ENCODE measurements at regions not wholly inside any gene's neighbourhood (a gene's known extent, or its start where the extent isn't known, plus 50 kb on each side); places are given as distances from the start of the nearest gene placed in this dataset.

DNA sequence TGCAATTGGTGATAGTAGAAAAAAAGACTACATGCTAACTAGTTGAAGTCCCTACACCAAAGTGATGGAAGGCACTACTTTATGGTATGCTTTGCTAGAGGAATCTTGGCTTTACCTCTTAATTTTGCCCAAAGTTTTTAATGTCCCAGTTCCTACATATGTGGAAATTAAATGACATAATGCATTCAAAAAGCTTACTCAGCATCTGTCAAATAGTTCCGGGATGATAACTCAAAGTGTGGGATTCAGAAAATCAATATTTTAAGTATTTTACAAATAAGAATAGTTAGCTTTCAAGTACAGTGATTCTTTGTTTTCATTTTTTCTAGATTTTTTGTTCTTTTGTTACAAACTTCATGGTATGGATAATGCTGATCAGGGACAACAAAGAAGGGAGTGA lies 211.6 kb downstream of the PCDH20 start:
- no peaks in the 10 kb centered on the region for H3K4me1 ChIP-seq
- H3K27ac ChIP-seq, result no peak overlapping the region
- H3K9me3 ChIP-seq, result no peaks in the 10 kb centered on the region
- H3K4me3 ChIP-seq, result no peak overlapping the region
- intact Hi-C loops (cut with DNase I), result no loop called here
- TF ChIP-seq POLR2A (IDR thresholded peaks at IDR 0.05), result no peak
- TF ChIP-seq, protein P1, sequence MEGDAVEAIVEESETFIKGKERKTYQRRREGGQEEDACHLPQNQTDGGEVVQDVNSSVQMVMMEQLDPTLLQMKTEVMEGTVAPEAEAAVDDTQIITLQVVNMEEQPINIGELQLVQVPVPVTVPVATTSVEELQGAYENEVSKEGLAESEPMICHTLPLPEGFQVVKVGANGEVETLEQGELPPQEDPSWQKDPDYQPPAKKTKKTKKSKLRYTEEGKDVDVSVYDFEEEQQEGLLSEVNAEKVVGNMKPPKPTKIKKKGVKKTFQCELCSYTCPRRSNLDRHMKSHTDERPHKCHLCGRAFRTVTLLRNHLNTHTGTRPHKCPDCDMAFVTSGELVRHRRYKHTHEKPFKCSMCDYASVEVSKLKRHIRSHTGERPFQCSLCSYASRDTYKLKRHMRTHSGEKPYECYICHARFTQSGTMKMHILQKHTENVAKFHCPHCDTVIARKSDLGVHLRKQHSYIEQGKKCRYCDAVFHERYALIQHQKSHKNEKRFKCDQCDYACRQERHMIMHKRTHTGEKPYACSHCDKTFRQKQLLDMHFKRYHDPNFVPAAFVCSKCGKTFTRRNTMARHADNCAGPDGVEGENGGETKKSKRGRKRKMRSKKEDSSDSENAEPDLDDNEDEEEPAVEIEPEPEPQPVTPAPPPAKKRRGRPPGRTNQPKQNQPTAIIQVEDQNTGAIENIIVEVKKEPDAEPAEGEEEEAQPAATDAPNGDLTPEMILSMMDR (IDR thresholded peaks at IDR 0.05), result no peak
- H3K27me3 ChIP-seq, result no peaks in the 10 kb centered on the region
- no peak for ATAC-seq
- DNase-seq, result no peak
- H3K36me3 ChIP-seq, result no peaks in the 10 kb centered on the region
- WGBS (ENCODE audit: insufficient coverage, low coverage, low lambda C conversion rate, missing lambda C conversion rate), result 44% methylated on average over 1 of the region's 1 CpG

DNA sequence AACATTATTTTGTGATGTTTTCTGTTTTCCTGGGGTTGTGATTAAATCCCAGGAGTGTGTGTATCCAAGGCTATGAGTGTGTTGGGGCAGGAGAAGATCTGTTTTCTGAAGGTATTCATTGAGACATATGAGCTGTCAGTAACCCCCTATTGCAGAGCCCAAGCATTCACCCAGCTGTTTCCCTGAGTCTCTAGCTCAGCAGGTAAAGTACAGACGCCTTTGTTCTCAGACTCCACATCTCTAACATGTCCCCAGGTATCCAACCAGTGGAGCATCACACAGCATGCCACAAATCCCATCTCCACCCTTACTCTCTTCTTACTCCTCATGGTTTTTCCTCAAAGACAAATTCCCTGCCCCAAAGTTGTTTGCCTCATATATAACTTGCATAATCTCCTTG lies 213.6 kb downstream of the PCDH20 start:
- Histone ChIP-seq H3K27me3 (no peaks in the 10 kb centered on the region), H3K27ac (no peak overlapping the region), H3K4me3 (no peak overlapping the region), H3K4me1 (no peaks in the 10 kb centered on the region), H3K36me3 (no peaks in the 10 kb centered on the region), H3K9me3 (no peaks in the 10 kb centered on the region)
- 25% methylated on average over 1 of the region's 1 CpG for WGBS (ENCODE audit: insufficient coverage, low coverage, low lambda C conversion rate, missing lambda C conversion rate)
- TF ChIP-seq POLR2A (IDR thresholded peaks at IDR 0.05), result no peak
- TF ChIP-seq, protein P1 (IDR thresholded peaks at IDR 0.05), result no peak
- intact Hi-C loops (cut with DNase I), result no loop called here
- DNase-seq, result no peak
- ATAC-seq, result no peak

DNA sequence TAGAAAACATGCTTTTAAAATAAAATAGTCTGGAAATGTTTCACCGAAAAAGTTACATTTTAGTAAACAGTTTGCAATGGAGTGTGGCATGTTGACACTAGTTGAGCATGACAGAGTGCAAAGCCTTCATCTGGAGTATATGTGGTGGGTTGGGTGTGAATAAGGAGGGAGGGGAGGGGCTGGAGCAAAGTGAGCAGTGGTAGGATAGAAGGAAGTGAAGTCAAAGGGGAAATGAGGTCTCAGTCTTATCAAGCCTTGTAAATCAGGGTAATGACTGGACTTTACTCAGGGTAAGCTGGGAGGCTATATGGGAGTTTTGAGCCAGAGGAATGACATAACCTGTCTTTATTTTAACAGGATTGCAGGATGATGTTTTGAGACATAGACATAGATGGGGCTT lies 222.8 kb downstream of the PCDH20 start:
- Histone ChIP-seq H3K27me3 (no peaks in the 10 kb centered on the region), H3K9me3 (no peaks in the 10 kb centered on the region), H3K4me1 (no peaks in the 10 kb centered on the region), H3K36me3 (no peaks in the 10 kb centered on the region), H3K4me3 (no peak overlapping the region), H3K27ac (no peak overlapping the region)
- ATAC-seq (no peak), DNase-seq (no peak)
- no peak for TF ChIP-seq POLR2A (IDR thresholded peaks at IDR 0.05)
- TF ChIP-seq, protein P1 (IDR thresholded peaks at IDR 0.05), result no peak
- intact Hi-C loops (cut with DNase I), result no loop called here
- WGBS (ENCODE audit: insufficient coverage, low coverage, low lambda C conversion rate, missing lambda C conversion rate), result 50% methylated on average over 1 of the region's 1 CpG

DNA sequence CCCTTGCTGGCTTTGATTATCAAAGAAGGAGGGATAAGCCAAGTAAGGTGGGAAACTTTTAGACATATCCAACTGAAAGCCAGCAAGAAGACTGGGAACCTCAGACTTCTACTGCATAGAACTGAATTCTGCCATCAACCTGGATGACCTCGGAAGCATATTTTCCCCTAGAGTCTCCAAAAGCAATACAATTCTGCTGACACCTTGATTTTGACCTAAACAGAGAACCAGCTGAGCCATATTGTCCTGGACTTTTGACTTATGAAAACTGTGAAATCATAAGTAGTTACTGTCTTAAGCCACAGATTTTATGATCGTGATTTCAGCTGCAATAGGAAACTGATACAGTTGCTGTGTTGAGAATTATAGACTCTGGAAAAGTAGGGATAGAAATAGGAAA lies 227.6 kb downstream of the PCDH20 start:
- DNase-seq, result no peak
- Histone ChIP-seq H3K36me3 (no peaks in the 10 kb centered on the region), H3K27me3 (no peaks in the 10 kb centered on the region), H3K9me3 (no peaks in the 10 kb centered on the region), H3K4me3 (no peak overlapping the region), H3K27ac (no peak overlapping the region), H3K4me1 (no peaks in the 10 kb centered on the region)
- intact Hi-C loops (cut with DNase I), result no loop called here
- 46% methylated on average over 2 of the region's 2 CpGs for WGBS (ENCODE audit: insufficient coverage, low coverage, low lambda C conversion rate, missing lambda C conversion rate)
- ATAC-seq, result no peak
- no peak for TF ChIP-seq POLR2A (IDR thresholded peaks at IDR 0.05)
- TF ChIP-seq, protein P1 (IDR thresholded peaks at IDR 0.05), result no peak

DNA sequence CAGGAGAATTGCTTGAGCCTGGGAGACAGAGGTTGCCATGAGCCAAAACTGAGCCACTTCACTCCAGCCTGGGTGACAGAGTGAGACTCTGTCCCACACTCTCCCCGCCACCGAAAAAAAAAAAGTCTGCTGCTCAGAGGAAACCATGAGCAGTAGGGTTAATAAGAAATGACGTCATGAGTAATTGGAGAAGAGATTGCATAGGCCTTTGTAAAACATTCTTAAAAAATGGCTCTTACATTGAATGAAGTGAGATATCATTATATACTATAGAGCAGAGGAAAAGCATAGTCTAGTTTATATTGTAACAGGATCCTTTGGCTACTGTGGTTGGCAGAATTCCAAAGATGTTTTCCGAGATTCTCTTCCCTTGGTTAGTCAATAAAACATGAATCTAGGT lies 228.2 kb downstream of the PCDH20 start:
- no peaks in the 10 kb centered on the region for H3K27me3 ChIP-seq
- H3K9me3 ChIP-seq, result no peaks in the 10 kb centered on the region
- WGBS (ENCODE audit: insufficient coverage, low coverage, low lambda C conversion rate, missing lambda C conversion rate), result 62% methylated on average over 4 of the region's 4 CpGs
- no peak overlapping the region for H3K4me3 ChIP-seq
- DNase-seq (no peak), ATAC-seq (no peak)
- no peaks in the 10 kb centered on the region for H3K36me3 ChIP-seq
- TF ChIP-seq POLR2A (IDR thresholded peaks at IDR 0.05), result no peak
- TF ChIP-seq, protein P1 (IDR thresholded peaks at IDR 0.05), result no peak
- intact Hi-C loops (cut with DNase I), result no loop called here
- no peaks in the 10 kb centered on the region for H3K4me1 ChIP-seq
- no peak overlapping the region for H3K27ac ChIP-seq
